Stimulated activated CD4-positive, alpha-beta T cell treated with anti-CD3 and anti-CD28 coated beads, Interleukin-12 subunit alpha, Interleukin-12 subunit beta, amount 100 ng/mL, for 4 hours (primary cell): ENCODE measurements at regions not wholly inside any gene's neighbourhood (a gene's known extent, or its start where the extent isn't known, plus 50 kb on each side); places are given as distances from the start of the nearest gene placed in this dataset.
A peak's percentile ranks its signal among the peaks of the same experiment; 100 is the strongest.
"Not testable (repeated sequence)": the region's sequence is repeated elsewhere in the genome, so short reads cannot be mapped to it uniquely, and the experiment has no call there.

Experiments used
- DNase-seq: peaks from one replicate; pipeline ENCODE4 v3.0.0-alpha.2; 2020

DNA sequence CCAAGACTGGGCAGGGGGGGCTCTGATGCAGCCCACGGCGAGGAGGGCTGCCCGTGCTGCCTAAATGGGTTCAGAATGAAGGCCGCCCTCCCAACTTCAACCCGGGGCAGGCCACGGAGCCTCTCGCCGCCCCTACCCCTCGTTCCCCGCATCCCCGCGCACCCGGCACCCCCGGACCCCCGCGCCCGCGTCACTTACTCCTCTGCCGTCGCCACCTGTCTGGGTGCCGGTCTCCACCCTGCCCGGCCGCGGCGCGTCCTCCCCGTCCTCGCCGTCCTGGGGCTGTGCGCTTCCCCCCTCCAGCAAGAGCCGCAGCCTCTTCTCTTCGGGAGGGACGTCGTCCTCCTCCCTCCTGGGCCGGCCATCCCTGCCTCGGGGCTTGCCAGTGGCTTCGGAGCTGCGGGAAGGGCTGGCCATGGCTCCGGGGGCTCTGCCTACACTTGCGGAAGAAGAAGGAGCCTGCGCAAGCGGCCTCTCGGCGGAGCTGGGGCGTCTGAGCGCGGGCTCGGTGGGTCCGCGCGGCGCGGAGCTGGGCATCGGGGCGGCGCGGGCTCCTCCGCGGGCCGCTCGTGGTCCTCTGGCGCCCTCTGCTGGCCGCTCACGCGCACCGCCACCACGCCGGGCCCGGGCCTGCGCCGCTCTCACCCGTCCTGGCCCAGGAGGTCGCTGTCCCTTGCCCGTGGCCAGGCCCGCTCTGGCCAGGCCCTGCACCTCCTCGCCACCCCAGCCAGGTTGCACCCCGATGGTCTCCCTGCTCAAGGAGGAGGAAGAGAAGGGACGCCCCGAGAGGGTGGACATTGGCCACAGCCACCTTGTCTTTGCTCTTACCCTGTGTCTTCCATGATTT lies 59.3 kb upstream of the CLEC6A start:
- peak; percentile 71 for DNase-seq

- DNase-seq, result not testable (repeated sequence)
Measured at GRCh38 chr12:8397378-8397777, 58.4 kb upstream of the CLEC6A start.

DNA sequence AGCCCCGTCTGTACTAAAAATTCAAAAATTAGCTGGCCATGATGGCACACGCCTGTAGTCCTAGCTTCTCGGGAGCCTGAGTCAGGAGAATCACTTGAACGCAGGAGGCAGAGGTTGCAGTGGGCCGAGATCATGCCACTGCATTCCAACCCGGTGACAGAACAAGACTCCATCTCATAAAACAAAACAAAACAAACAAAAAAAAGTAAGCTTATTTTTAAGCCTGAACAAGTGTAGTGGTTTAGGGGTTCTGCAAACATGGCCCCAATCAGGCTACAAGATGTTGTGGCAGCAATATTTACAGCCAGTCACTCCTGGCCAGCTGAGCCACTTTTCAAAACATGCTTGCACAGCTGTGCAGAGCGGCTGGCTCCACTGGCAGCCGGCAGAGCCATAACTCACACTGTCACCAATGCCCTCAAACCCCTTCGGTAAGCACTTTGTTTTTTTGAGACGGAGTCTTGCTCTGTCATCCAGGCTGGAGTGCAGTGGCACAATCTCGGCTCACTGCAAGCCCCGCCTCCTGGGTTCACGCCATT lies 56.2 kb upstream of the CLEC6A start:
- not testable (repeated sequence) for DNase-seq

- not testable (repeated sequence) for DNase-seq
Measured at GRCh38 chr12:8403834-8404233, 51.9 kb upstream of the CLEC6A start.

DNA sequence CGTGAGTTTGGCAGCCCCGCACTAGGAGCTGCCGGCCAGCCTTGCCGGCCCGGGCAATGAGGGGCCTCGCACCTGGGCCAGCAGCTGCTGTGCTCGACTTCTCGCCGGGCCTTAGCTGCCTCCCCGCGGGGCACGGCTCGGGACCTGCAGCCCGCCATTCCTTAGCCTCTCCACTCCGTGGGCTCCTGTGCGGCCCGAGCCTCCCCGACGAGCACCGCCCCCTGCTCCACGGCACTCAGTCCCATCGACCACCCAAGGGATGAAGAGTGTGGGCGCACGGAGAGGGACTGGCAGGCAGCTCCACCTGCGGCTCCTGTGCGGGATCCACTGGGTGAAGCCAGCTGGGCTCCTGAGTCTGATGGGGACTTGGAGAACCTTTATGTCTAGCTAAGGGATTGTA lies 51.4 kb upstream of the CLEC6A start:
- not testable (repeated sequence) for DNase-seq
